HCEC 1CT (cell line): ENCODE measurements at regions not wholly inside any gene's neighbourhood (a gene's known extent, or its start where the extent isn't known, plus 50 kb on each side); places are given as distances from the start of the nearest gene placed in this dataset.
"Not testable (repeated sequence)": the region's sequence is repeated elsewhere in the genome, so short reads cannot be mapped to it uniquely, and the experiment has no call there.

ENCODE experiments used
- DNase-seq: peaks from one replicate; pipeline ENCODE4 v3.0.0-alpha.2; 2017

- peak; percentile 44 for DNase-seq
Observed at GRCh38 chr7:36040679-36041078, 112.4 kb upstream of the EEPD1 start.

GRCh38 chr7:36044101-36044892 is 108.8 kb upstream of the EEPD1 start:
- DNase-seq, result no peak

GRCh38 chr7:36045326-36045725 is 107.7 kb upstream of the EEPD1 start:
- peak; percentile 30 for DNase-seq

- no peak for DNase-seq
Observed at GRCh38 chr7:36045830-36046341, 107.2 kb upstream of the EEPD1 start.

GRCh38 chr7:36047091-36047658 is 105.9 kb upstream of the EEPD1 start:
- peak; percentile 20 for DNase-seq

GRCh38 chr7:36048141-36048901 is 104.7 kb upstream of the EEPD1 start:
- DNase-seq, result peak; percentile 89

- peak; percentile 68 for DNase-seq
Observed at GRCh38 chr7:36048902-36049240, 104.2 kb upstream of the EEPD1 start.

- no peak for DNase-seq
Observed at GRCh38 chr7:36051501-36051900, 101.6 kb upstream of the EEPD1 start.

- DNase-seq, result no peak
Observed at GRCh38 chr7:36053589-36053988, 99.5 kb upstream of the EEPD1 start.

- no peak for DNase-seq
Observed at GRCh38 chr7:36054637-36055036, 98.4 kb upstream of the EEPD1 start.

- no peak for DNase-seq
Observed at GRCh38 chr7:36055207-36055606, 97.8 kb upstream of the EEPD1 start.

- DNase-seq, result no peak
Observed at GRCh38 chr7:36057323-36057722, 95.7 kb upstream of the EEPD1 start.

GRCh38 chr7:36058020-36058592 is 94.9 kb upstream of the EEPD1 start:
- no peak for DNase-seq

- not testable (repeated sequence) for DNase-seq
Observed at GRCh38 chr7:36060388-36060787, 92.7 kb upstream of the EEPD1 start.

- no peak for DNase-seq
Observed at GRCh38 chr7:36062154-36062815, 90.8 kb upstream of the EEPD1 start.

GRCh38 chr7:36064676-36065075 is 88.4 kb upstream of the EEPD1 start:
- no peak for DNase-seq

- not testable (repeated sequence) for DNase-seq
Observed at GRCh38 chr7:36065563-36066342, 87.3 kb upstream of the EEPD1 start.

- no peak for DNase-seq
Observed at GRCh38 chr7:36066343-36066664, 86.8 kb upstream of the EEPD1 start.

- DNase-seq, result no peak
Observed at GRCh38 chr7:36070230-36070629, 82.8 kb upstream of the EEPD1 start.

GRCh38 chr7:36071605-36072004 is 81.4 kb upstream of the EEPD1 start:
- no peak for DNase-seq

GRCh38 chr7:36072620-36073019 is 80.4 kb upstream of the EEPD1 start:
- no peak for DNase-seq

GRCh38 chr7:36075561-36075960 is 77.5 kb upstream of the EEPD1 start:
- no peak for DNase-seq
